NCI-H82 (cell line): ENCODE measurements at regions not wholly inside any gene's neighbourhood (a gene's known extent, or its start where the extent isn't known, plus 50 kb on each side); places are given as distances from the start of the nearest gene placed in this dataset.

ENCODE experiments used
- DNase-seq: peaks from one replicate; lab custom pipeline; 2025; lab: John Stamatoyannopoulos, UW

DNA sequence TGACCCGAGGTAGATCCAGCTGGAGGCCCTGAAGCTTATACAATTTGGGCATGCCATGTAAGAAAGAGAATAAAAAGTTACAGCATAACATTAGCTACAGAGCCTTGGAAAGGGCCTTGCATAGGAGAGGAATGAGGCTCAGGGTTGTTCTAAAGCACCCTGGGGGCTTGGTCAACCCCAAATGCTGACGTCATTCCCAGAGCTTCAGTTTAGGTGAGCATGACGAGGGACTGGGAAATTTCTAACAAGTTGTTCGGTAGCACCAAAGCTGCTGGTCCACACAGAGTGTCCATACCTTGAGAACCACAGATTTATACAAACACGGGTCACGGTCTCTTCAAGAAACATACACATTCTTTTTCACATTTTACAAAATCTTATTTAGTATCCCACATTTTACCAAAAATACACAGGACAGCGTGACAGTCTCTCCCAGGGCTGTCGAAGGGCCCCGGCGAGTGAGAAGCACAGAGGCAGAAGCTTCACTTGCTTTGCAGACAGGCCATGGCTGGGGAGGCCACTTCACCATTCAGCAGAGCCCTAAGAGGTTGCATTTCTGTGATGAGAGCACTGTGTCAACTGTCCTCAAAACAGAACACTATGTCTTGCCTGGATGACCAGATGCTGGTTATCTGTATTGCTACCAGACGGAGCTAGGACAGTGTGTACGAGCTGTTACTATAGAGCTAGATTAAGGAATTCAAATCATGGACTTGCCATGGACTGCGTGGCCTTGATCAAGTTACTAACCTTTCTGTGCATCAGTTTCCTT, 68.2 kb upstream of the ARRDC4 start:
- DNase-seq, result no peak

DNA sequence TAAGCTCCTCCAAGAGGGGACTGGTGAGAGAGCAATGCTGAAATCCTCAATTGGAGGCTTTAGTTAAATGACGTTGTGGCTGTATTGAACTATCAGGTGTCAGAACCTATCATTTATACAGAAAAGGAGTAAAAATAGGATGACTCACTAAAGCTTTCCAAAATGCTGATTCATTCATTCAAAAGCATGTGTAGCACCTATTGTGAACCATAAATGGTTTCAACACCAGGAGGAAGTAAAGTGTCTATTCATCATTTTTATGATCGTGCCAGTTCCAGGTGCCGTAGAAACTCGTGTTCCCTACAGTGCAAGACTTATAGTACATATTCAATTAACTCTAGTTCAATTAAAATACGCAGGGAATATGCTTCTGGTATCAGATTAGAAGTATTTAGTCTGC, 66.5 kb upstream of the ARRDC4 start:
- DNase-seq, result no peak

GRCh38 chr15:97899981-97900380, 60.5 kb upstream of the ARRDC4 start:
- DNase-seq, result no peak

GRCh38 chr15:97902140-97902780, 58.2 kb upstream of the ARRDC4 start:
- no peak for DNase-seq

GRCh38 chr15:97903560-97903959, 56.9 kb upstream of the ARRDC4 start:
- no peak for DNase-seq

DNA sequence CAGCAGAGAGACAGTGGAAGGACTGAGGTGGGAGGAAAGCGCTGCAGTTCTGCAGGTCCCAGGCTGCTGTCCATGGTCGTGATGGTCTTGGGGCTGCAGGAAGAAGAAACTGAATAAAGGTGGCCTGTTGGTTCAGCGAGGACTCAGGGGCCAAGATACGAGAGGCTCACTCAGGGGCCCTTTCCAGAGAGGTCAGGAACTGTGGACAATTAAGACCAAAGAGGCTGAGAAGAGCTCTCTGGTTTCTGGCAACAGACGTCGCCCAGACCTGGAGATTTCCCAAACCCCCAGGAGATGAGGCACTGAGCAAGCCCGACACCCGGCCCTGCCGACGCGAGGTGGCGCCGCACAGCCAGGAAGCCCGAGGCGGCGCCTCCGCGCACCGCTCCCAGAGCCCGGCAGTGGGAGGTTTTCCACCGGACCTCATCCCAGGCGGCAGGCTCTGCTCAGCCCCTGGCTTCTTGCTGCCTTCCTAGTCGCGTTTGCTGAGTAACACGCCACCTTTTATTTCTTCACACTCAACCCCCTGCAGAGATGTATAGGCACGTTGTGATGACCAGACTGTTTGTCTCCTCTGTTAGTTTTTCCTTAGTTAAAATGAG, 56.4 kb upstream of the ARRDC4 start:
- peak; percentile 82 for DNase-seq

DNA sequence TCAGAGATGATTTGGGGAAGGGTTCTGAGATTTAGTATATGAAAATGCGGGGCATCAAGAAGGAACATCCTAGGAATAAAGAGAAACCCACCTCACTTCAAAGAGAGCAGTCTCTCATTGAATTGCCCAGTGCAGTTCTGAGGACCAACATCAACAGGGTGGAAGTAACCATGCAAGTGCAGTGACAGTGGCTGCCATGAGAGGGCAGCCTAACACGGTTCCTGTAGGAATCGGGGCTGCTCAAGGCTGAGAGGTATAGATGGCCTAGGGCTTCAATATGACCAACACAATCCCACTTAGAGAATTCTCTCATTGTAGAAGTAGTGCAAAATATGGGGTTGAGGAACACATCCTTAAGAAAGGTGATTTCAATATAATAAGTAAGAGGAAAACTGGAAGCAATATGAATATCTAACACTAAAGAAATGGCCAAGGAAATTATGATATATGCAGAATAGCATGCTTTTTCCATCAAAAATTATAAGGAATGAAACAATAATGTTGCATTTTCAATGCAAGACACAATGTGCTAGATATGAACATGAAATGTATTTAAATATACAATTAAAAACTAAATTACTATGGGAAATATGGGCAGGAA, 51.1 kb upstream of the ARRDC4 start:
- DNase-seq, result peak; percentile 86
